HEK293 (cell line): ENCODE measurements at regions not wholly inside any gene's neighbourhood (a gene's known extent, or its start where the extent isn't known, plus 50 kb on each side); places are given as distances from the start of the nearest gene placed in this dataset.

Experiments used
- ZNF174 ChIP-seq: fragments of 450-650 bp; formaldehyde crosslinking; IDR thresholded peaks from 2 replicates; pipeline ENCODE4 v1.5.0; 2017; ENCODE audit warnings: missing biosample characterization, mild to moderate bottlenecking, missing genetic modification characterization
- ZNF274 ChIP-seq, 2 experiments: fragments of 200-500 bp in 1 of 2; fragments of 450-650 bp in 1 of 2; sonication (Bioruptor generic) in 1 of 2; formaldehyde crosslinking in 1 of 2; IDR thresholded peaks; 2 replicates each; pipeline versions ENCODE4 v1.5.1 to v1.6.1; 2014 to 2016; ENCODE audit warnings: borderline replicate concordance in 1 of 2, inconsistent platforms in 1 of 2, low read length in 1 of 2, missing biosample characterization in 1 of 2, missing genetic modification characterization in 1 of 2
- ZNF843 ChIP-seq: fragments of 450-650 bp; formaldehyde crosslinking; IDR thresholded peaks from 2 replicates; pipeline ENCODE4 v1.5.1; 2016; ENCODE audit warnings: missing biosample characterization, missing genetic modification characterization
- TF ChIP-seq, protein P1 (sequence below): fragments of 450-650 bp; formaldehyde crosslinking; IDR thresholded peaks from 2 replicates; pipeline ENCODE4 v1.5.1; 2016; ENCODE audit warnings: missing biosample characterization, missing genetic modification characterization
- TF ChIP-seq, protein P2 (sequence below): fragments of 450-650 bp; formaldehyde crosslinking; IDR thresholded peaks from 2 replicates; pipeline ENCODE4 v1.5.1; 2016; ENCODE audit warnings: missing biosample characterization, missing genetic modification characterization

DNA sequence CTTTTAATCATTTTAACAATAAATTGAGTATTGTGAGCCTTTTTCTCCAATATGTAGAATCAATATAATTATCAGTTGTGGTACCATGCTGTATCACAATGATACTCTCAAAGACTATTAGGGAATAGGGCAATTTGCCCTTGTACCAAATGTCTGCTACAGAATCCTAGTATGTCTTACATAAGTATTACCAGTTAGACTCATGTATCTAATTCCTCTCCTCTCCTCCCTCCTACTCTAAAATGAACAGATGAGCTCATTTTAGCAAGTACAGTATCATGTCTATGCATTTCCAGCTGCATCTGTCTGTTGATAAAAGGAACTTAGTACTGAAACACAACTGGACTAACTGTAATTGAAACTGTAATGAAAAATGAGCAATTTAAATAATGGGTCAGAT, 124.3 kb upstream of the ATP11B start:
- TF ChIP-seq, protein P1, sequence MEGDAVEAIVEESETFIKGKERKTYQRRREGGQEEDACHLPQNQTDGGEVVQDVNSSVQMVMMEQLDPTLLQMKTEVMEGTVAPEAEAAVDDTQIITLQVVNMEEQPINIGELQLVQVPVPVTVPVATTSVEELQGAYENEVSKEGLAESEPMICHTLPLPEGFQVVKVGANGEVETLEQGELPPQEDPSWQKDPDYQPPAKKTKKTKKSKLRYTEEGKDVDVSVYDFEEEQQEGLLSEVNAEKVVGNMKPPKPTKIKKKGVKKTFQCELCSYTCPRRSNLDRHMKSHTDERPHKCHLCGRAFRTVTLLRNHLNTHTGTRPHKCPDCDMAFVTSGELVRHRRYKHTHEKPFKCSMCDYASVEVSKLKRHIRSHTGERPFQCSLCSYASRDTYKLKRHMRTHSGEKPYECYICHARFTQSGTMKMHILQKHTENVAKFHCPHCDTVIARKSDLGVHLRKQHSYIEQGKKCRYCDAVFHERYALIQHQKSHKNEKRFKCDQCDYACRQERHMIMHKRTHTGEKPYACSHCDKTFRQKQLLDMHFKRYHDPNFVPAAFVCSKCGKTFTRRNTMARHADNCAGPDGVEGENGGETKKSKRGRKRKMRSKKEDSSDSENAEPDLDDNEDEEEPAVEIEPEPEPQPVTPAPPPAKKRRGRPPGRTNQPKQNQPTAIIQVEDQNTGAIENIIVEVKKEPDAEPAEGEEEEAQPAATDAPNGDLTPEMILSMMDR = no peak
- TF ChIP-seq ZNF174 (tag by site-specific recombination) (no peak), ZNF843 (tag by site-specific recombination) (no peak), ZNF274 (IDR thresholded peaks at IDR 0.05; ENCODE audit: low read length) (no peak), ZNF274 (tag by site-specific recombination; IDR thresholded peaks at IDR 0.05; ENCODE audit: borderline replicate concordance) (no peak)
- TF ChIP-seq, protein P2, sequence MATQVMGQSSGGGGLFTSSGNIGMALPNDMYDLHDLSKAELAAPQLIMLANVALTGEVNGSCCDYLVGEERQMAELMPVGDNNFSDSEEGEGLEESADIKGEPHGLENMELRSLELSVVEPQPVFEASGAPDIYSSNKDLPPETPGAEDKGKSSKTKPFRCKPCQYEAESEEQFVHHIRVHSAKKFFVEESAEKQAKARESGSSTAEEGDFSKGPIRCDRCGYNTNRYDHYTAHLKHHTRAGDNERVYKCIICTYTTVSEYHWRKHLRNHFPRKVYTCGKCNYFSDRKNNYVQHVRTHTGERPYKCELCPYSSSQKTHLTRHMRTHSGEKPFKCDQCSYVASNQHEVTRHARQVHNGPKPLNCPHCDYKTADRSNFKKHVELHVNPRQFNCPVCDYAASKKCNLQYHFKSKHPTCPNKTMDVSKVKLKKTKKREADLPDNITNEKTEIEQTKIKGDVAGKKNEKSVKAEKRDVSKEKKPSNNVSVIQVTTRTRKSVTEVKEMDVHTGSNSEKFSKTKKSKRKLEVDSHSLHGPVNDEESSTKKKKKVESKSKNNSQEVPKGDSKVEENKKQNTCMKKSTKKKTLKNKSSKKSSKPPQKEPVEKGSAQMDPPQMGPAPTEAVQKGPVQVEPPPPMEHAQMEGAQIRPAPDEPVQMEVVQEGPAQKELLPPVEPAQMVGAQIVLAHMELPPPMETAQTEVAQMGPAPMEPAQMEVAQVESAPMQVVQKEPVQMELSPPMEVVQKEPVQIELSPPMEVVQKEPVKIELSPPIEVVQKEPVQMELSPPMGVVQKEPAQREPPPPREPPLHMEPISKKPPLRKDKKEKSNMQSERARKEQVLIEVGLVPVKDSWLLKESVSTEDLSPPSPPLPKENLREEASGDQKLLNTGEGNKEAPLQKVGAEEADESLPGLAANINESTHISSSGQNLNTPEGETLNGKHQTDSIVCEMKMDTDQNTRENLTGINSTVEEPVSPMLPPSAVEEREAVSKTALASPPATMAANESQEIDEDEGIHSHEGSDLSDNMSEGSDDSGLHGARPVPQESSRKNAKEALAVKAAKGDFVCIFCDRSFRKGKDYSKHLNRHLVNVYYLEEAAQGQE (tag by site-specific recombination) = no peak
